Neural progenitor cell (in vitro differentiated cells): ENCODE measurements at regions not wholly inside any gene's neighbourhood (a gene's known extent, or its start where the extent isn't known, plus 50 kb on each side); places are given as distances from the start of the nearest gene placed in this dataset.

Source experiments
- DNase-seq: peaks from one replicate; pipeline ENCODE4 v3.0.0-alpha.2; 2016; ENCODE audit warnings: low spot score
- H2AFZ ChIP-seq: fragments of 200-600 bp; sonication (generic); replicated peaks from 2 replicates; pipeline ENCODE4 v1.6.1; 2016; ENCODE audit warnings: antibody characterized with exemption
- H3F3A ChIP-seq: fragments of 200-600 bp; sonication (generic); 2 replicates; pipeline ENCODE4 v1.6.1; 2016; ENCODE audit warnings: antibody characterized with exemption, low read depth
- H3K27ac ChIP-seq: fragments of 200-600 bp; sonication (generic); 2 replicates; pipeline ENCODE4 v1.5.1; 2016; ENCODE audit warnings: mild to moderate bottlenecking
- H3K27me3 ChIP-seq: fragments of 200-600 bp; sonication (generic); 2 replicates; pipeline ENCODE4 v1.6.1; 2016; ENCODE audit warnings: mild to moderate bottlenecking, moderate library complexity
- H3K36me3 ChIP-seq: fragments of 200-600 bp; sonication (generic); 2 replicates; pipeline ENCODE4 v1.5.1; 2016
- H3K4me1 ChIP-seq: fragments of 200-600 bp; sonication (generic); 2 replicates; pipeline ENCODE4 v1.6.1; 2016; ENCODE audit warnings: mixed run types
- H3K4me2 ChIP-seq: fragments of 200-600 bp; sonication (generic); 2 replicates; pipeline ENCODE4 v1.6.1; 2016
- H3K4me3 ChIP-seq: fragments of 200-600 bp; sonication (generic); 2 replicates; pipeline ENCODE4 v1.5.1; 2016
- H3K79me2 ChIP-seq: fragments of 200-600 bp; sonication (generic); 2 replicates; pipeline ENCODE4 v1.6.1; 2016; ENCODE audit warnings: low read depth
- H3K9ac ChIP-seq: fragments of 200-600 bp; sonication (generic); 2 replicates; pipeline ENCODE4 v1.6.1; 2016
- H3K9me3 ChIP-seq: fragments of 200-600 bp; sonication (generic); 2 replicates; pipeline ENCODE4 v1.5.1; 2016; ENCODE audit warnings: low read depth
- H4K20me1 ChIP-seq: fragments of 200-600 bp; sonication (generic); 2 replicates; pipeline ENCODE4 v1.6.1; 2016; ENCODE audit warnings: low read depth
- H3K27ac Mint-ChIP-seq: 3 replicates; pipeline ENCODE4 v1.8.0; 2021; ENCODE audit warnings: mixed read lengths
- H3K27me3 Mint-ChIP-seq: 2 replicates; pipeline ENCODE4 v1.8.0; 2022; ENCODE audit warnings: low read depth, mild to moderate bottlenecking, inconsistent platforms, moderate library complexity, mixed read lengths; ENCODE audit not compliant: insufficient read depth
- H3K36me3 Mint-ChIP-seq: 3 replicates; pipeline ENCODE4 v1.8.0; 2021; ENCODE audit warnings: mixed read lengths
- H3K4me1 Mint-ChIP-seq: 3 replicates; pipeline ENCODE4 v1.8.0; 2021; ENCODE audit warnings: mixed read lengths
- H3K4me3 Mint-ChIP-seq: 3 replicates; pipeline ENCODE4 v1.8.0; 2021; ENCODE audit warnings: mild to moderate bottlenecking, moderate library complexity, mixed read lengths
- H3K9me3 Mint-ChIP-seq: 3 replicates; pipeline ENCODE4 v1.8.0; 2020; ENCODE audit warnings: mixed read lengths
- CTCF ChIP-seq: fragments of 200-600 bp; sonication (generic); IDR thresholded peaks from 2 replicates; pipeline ENCODE4 v1.5.1; 2017; ENCODE audit warnings: antibody characterized with exemption, mild to moderate bottlenecking
- EZH2 ChIP-seq: fragments of 200-600 bp; sonication (generic); IDR thresholded peaks from 2 replicates; pipeline ENCODE4 v1.6.1; 2017; ENCODE audit warnings: antibody characterized with exemption, mild to moderate bottlenecking, moderate library complexity
- EZH2phosphoT487 ChIP-seq: fragments of 200-600 bp; sonication (generic); IDR thresholded peaks from 2 replicates; pipeline ENCODE4 v1.6.1; 2017; ENCODE audit warnings: antibody characterized with exemption

GRCh38 chr6:93017213-93017612, 402.1 kb downstream of the EPHA7 start:
- Histone ChIP-seq H3K27me3 (no peaks in the 10 kb centered on the region), H3K9ac (no peak overlapping the region), H3K27ac (no peak overlapping the region), H3K79me2 (no peaks in the 10 kb centered on the region), H3K4me1 (no peaks in the 10 kb centered on the region), H3K4me3 (no peak overlapping the region), H3F3A (no peaks in the 10 kb centered on the region), H3K9me3 (no peaks in the 10 kb centered on the region), H2AFZ (peak overlapping the region; percentile 4), H3K36me3 (no peaks in the 10 kb centered on the region), H3K4me2 (no peak overlapping the region), H4K20me1 (no peaks in the 10 kb centered on the region)
- no peaks in the 10 kb centered on the region for H3K36me3 Mint-ChIP-seq
- no peaks in the 10 kb centered on the region for H3K4me1 Mint-ChIP-seq
- H3K27ac Mint-ChIP-seq, result no peak overlapping the region
- peak; percentile 30 for DNase-seq
- no peak overlapping the region for H3K4me3 Mint-ChIP-seq
- H3K9me3 Mint-ChIP-seq, result peaks cover 5% of the 10 kb centered on the region
- peaks cover 4% of the 10 kb centered on the region for H3K27me3 Mint-ChIP-seq
- TF ChIP-seq CTCF (peak; percentile 40), EZH2phosphoT487 (no peak)

GRCh38 chr6:93013054-93013453, 406.3 kb downstream of the EPHA7 start:
- H3K4me3 Mint-ChIP-seq, result no peak overlapping the region
- no peaks in the 10 kb centered on the region for H3K4me1 ChIP-seq
- H2AFZ ChIP-seq, result peak overlapping the region; percentile 40
- no peaks in the 10 kb centered on the region for H3K36me3 Mint-ChIP-seq
- DNase-seq, result no peak
- peaks cover 5% of the 10 kb centered on the region for H3K9me3 Mint-ChIP-seq
- H3K4me3 ChIP-seq, result no peak overlapping the region
- peaks cover 4% of the 10 kb centered on the region for H3K27me3 Mint-ChIP-seq
- no peaks in the 10 kb centered on the region for H3K9me3 ChIP-seq
- TF ChIP-seq CTCF (no peak), EZH2phosphoT487 (no peak), EZH2 (no peak)
- no peaks in the 10 kb centered on the region for H3F3A ChIP-seq
- H4K20me1 ChIP-seq, result no peaks in the 10 kb centered on the region
- no peaks in the 10 kb centered on the region for H3K79me2 ChIP-seq
- H3K4me1 Mint-ChIP-seq, result no peaks in the 10 kb centered on the region
- no peaks in the 10 kb centered on the region for H3K27me3 ChIP-seq
- H3K9ac ChIP-seq, result no peak overlapping the region
- no peak overlapping the region for H3K27ac Mint-ChIP-seq
- no peaks in the 10 kb centered on the region for H3K36me3 ChIP-seq
- H3K4me2 ChIP-seq, result no peak overlapping the region
- no peak overlapping the region for H3K27ac ChIP-seq

GRCh38 chr6:93008375-93008774, 411.0 kb downstream of the EPHA7 start:
- no peak overlapping the region for H3K9ac ChIP-seq
- no peaks in the 10 kb centered on the region for H4K20me1 ChIP-seq
- H3K4me1 ChIP-seq, result no peaks in the 10 kb centered on the region
- H3K79me2 ChIP-seq, result no peaks in the 10 kb centered on the region
- H3K9me3 Mint-ChIP-seq, result no peaks in the 10 kb centered on the region
- no peaks in the 10 kb centered on the region for H3K27me3 Mint-ChIP-seq
- H3K36me3 ChIP-seq, result no peaks in the 10 kb centered on the region
- no peaks in the 10 kb centered on the region for H3K36me3 Mint-ChIP-seq
- H3F3A ChIP-seq, result no peaks in the 10 kb centered on the region
- no peaks in the 10 kb centered on the region for H3K4me1 Mint-ChIP-seq
- H3K9me3 ChIP-seq, result no peaks in the 10 kb centered on the region
- H3K27ac ChIP-seq, result no peak overlapping the region
- no peak overlapping the region for H3K4me2 ChIP-seq
- H3K4me3 ChIP-seq, result no peak overlapping the region
- H3K27ac Mint-ChIP-seq, result no peak overlapping the region
- TF ChIP-seq EZH2phosphoT487, result no peak
- TF ChIP-seq EZH2, result no peak
- TF ChIP-seq CTCF, result no peak
- DNase-seq, result no peak
- no peak overlapping the region for H2AFZ ChIP-seq
- no peaks in the 10 kb centered on the region for H3K27me3 ChIP-seq
- H3K4me3 Mint-ChIP-seq, result no peak overlapping the region

- no peak for TF ChIP-seq EZH2
- no peak for TF ChIP-seq EZH2phosphoT487
- TF ChIP-seq CTCF, result no peak
- H3K9ac ChIP-seq, result no peak overlapping the region
- H3K4me1 ChIP-seq, result no peaks in the 10 kb centered on the region
- H3K36me3 ChIP-seq, result no peaks in the 10 kb centered on the region
- no peak overlapping the region for H3K27ac Mint-ChIP-seq
- H3K79me2 ChIP-seq, result no peaks in the 10 kb centered on the region
- no peaks in the 10 kb centered on the region for H3F3A ChIP-seq
- no peaks in the 10 kb centered on the region for H4K20me1 ChIP-seq
- no peak overlapping the region for H3K4me3 ChIP-seq
- no peaks in the 10 kb centered on the region for H3K36me3 Mint-ChIP-seq
- H3K27me3 ChIP-seq, result no peaks in the 10 kb centered on the region
- no peaks in the 10 kb centered on the region for H3K9me3 Mint-ChIP-seq
- H3K4me1 Mint-ChIP-seq, result no peaks in the 10 kb centered on the region
- no peak overlapping the region for H3K4me3 Mint-ChIP-seq
- no peaks in the 10 kb centered on the region for H3K9me3 ChIP-seq
- H3K27ac ChIP-seq, result no peak overlapping the region
- DNase-seq, result no peak
- H3K4me2 ChIP-seq, result no peak overlapping the region
- no peaks in the 10 kb centered on the region for H3K27me3 Mint-ChIP-seq
- no peak overlapping the region for H2AFZ ChIP-seq
Observed at GRCh38 chr6:92989656-92990055, 429.7 kb downstream of the EPHA7 start.
